CD4-positive, CD25-positive, alpha-beta regulatory T cell (primary cell): ENCODE measurements at regions not wholly inside any gene's neighbourhood (a gene's known extent, or its start where the extent isn't known, plus 50 kb on each side); places are given as distances from the start of the nearest gene placed in this dataset.
"Not testable (repeated sequence)": the region's sequence is repeated elsewhere in the genome, so short reads cannot be mapped to it uniquely, and the experiment has no call there.

Experiments used
- ATAC-seq, 2 donors: fragments of 150-1000 bp; cut with Tn5 transposase; one replicate each; pipeline ENCODE4 v1.10.0; 2021; ENCODE audit warnings: low read depth in 2 of 2, moderate number of reproducible peaks in 2 of 2, moderate library complexity in 1 of 2
- DNase-seq, 3 donors: peaks; one replicate each; pipeline versions ENCODE4 v3.0.0 to v3.0.0-alpha.2; 2012 to 2022; ENCODE audit warnings: mixed read lengths in 1 of 3
- H3K27ac ChIP-seq: one replicate; pipeline ENCODE4 v1.7.0; 2013; ENCODE audit warnings: mild to moderate bottlenecking, low read length; ENCODE audit not compliant: insufficient read depth, poor library complexity, severe bottlenecking
- H3K27me3 ChIP-seq: one replicate; pipeline ENCODE4 v1.7.0; 2013; ENCODE audit warnings: low read length; ENCODE audit not compliant: control insufficient read depth, insufficient read depth
- H3K36me3 ChIP-seq: one replicate; pipeline ENCODE4 v1.7.0; 2013; ENCODE audit warnings: mild to moderate bottlenecking, low read length, moderate library complexity; ENCODE audit not compliant: control insufficient read depth, insufficient read depth
- H3K4me1 ChIP-seq: 2 replicates; pipeline ENCODE4 v1.7.0; 2013; ENCODE audit warnings: mild to moderate bottlenecking, low read length; ENCODE audit not compliant: insufficient read depth, control insufficient read depth, poor library complexity, severe bottlenecking
- H3K4me3 ChIP-seq: one replicate; pipeline ENCODE4 v1.7.0; 2013; ENCODE audit warnings: low read depth, mild to moderate bottlenecking, low read length, moderate library complexity
- H3K9me3 ChIP-seq, 2 experiments: 1 replicate in 1 of 2; 2 replicates in 1 of 2; pipeline ENCODE4 v1.7.0; 2013; ENCODE audit warnings: low read length in 2 of 2, mild to moderate bottlenecking in 1 of 2, moderate library complexity in 1 of 2; ENCODE audit not compliant: control insufficient read depth in 2 of 2
- H3K27ac Mint-ChIP-seq, 3 donors: one replicate each; pipeline ENCODE4 v1.8.0; 2020 to 2022; ENCODE audit warnings: mild to moderate bottlenecking in 3 of 3, mixed read lengths in 3 of 3, moderate library complexity in 2 of 3
- H3K27me3 Mint-ChIP-seq: one replicate; pipeline ENCODE4 v1.8.0; 2022; ENCODE audit warnings: mild to moderate bottlenecking, mixed read lengths
- H3K36me3 Mint-ChIP-seq: one replicate; pipeline ENCODE4 v1.8.0; 2020; ENCODE audit warnings: mixed read lengths
- H3K4me1 Mint-ChIP-seq, 4 donors: one replicate each; pipeline ENCODE4 v1.8.0; 2020 to 2022; ENCODE audit warnings: mixed read lengths in 4 of 4, mild to moderate bottlenecking in 1 of 4
- H3K4me3 Mint-ChIP-seq, 4 donors: one replicate each; pipeline ENCODE4 v1.8.0; 2020 to 2022; ENCODE audit warnings: mild to moderate bottlenecking in 4 of 4, mixed read lengths in 4 of 4, moderate library complexity in 3 of 4
- H3K9me3 Mint-ChIP-seq, 7 donors: one replicate each; pipeline ENCODE4 v1.8.0; 2020 to 2022; ENCODE audit warnings: mixed read lengths in 7 of 7, mild to moderate bottlenecking in 3 of 7, moderate library complexity in 2 of 7

- DNase-seq (no peak), ATAC-seq (no peak)
- Mint-ChIP-seq H3K4me1 (no peaks in the 10 kb centered on the region), H3K9me3 (peaks cover 0 to 9% (median under 1%) of the 10 kb centered on the region in 7 donors), H3K27me3 (no peaks in the 10 kb centered on the region), H3K27ac (no peak overlapping the region), H3K36me3 (no peaks in the 10 kb centered on the region), H3K4me3 (no peak overlapping the region)
- Histone ChIP-seq H3K4me1 (no peaks in the 10 kb centered on the region), H3K27ac (no peak overlapping the region), H3K27me3 (no peaks in the 10 kb centered on the region), H3K36me3 (no peaks in the 10 kb centered on the region), H3K9me3 (no peaks in the 10 kb centered on the region), H3K4me3 (no peak overlapping the region)
Observed at GRCh38 chr7:19970514-19970913, 197.1 kb upstream of the TMEM196 start.

DNA sequence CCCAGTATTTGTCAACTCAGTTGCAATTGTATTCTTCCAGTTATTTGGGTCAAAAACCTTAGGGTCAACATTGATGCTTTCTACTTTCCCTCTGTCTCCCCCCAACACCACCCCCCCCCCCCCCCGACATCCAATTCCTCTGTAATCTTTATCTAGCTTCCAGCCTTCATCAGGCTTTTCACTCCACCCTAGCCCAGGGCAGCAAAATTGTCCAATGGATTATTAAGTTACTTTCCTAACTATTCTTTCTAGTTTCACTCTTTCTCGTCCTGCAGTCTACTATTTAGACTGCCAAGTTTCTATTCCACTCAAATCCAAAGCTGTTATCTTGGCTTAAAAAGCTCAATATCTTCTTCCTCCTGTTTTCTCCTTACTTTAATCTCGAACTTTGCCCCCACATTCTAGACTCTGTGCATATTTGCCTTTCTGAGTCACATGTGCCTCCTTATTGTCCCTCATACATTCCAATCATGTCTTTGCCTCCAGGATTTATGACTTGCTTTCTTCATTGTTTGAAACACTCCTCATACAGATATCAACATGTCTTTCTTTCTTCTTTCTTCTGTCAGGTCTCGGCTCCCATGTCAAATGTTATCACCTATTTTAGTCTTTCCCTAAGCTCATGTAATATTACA lies 196.6 kb upstream of the TMEM196 start:
- H3K4me3 Mint-ChIP-seq = no peak overlapping the region
- DNase-seq (no peak), ATAC-seq (no peak)
- H3K4me1 Mint-ChIP-seq = no peaks in the 10 kb centered on the region
- H3K36me3 Mint-ChIP-seq = no peaks in the 10 kb centered on the region
- no peak overlapping the region for H3K27ac ChIP-seq
- H3K4me1 ChIP-seq = no peaks in the 10 kb centered on the region
- peaks cover 0 to 9% (median 0%) of the 10 kb centered on the region in 7 donors for H3K9me3 Mint-ChIP-seq
- H3K4me3 ChIP-seq = no peak overlapping the region
- H3K27me3 ChIP-seq = no peaks in the 10 kb centered on the region
- H3K27me3 Mint-ChIP-seq = no peaks in the 10 kb centered on the region
- no peak overlapping the region for H3K27ac Mint-ChIP-seq
- no peaks in the 10 kb centered on the region for H3K36me3 ChIP-seq
- no peaks in the 10 kb centered on the region for H3K9me3 ChIP-seq

GRCh38 chr7:19964246-19964645 lies 190.8 kb upstream of the TMEM196 start:
- Histone ChIP-seq H3K36me3 (no peaks in the 10 kb centered on the region), H3K4me1 (no peaks in the 10 kb centered on the region), H3K27me3 (no peaks in the 10 kb centered on the region), H3K27ac (no peak overlapping the region), H3K4me3 (no peak overlapping the region), H3K9me3 (no peaks in the 10 kb centered on the region)
- Mint-ChIP-seq H3K9me3 (peaks cover 0 to 3% (median 0%) of the 10 kb centered on the region in 7 donors), H3K27ac (no peak overlapping the region), H3K4me3 (no peak overlapping the region), H3K27me3 (no peaks in the 10 kb centered on the region), H3K4me1 (no peaks in the 10 kb centered on the region), H3K36me3 (no peaks in the 10 kb centered on the region)
- DNase-seq (no peak), ATAC-seq (no peak)

DNA sequence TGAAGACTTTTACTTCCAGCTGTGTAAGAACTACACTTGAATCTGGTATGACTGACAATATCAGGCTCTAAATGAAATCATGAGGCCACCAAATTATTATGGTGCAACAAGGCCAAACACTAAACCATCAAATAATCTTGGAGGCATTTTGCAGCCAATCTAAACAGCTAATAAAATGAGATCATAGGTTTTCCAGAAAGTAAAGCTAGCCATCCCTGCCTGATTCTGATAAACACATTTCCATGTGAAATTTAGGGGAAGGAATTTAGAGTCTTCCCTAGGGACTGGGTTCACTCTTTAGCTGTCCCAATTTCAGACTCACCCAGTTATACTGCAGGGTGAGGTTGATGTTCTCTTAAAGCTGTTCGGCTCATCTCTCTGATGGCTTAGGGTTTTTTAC lies 190.3 kb upstream of the TMEM196 start:
- Mint-ChIP-seq H3K9me3 (peaks cover 0 to 3% (median 0%) of the 10 kb centered on the region in 7 donors), H3K4me1 (no peaks in the 10 kb centered on the region), H3K27ac (no peak overlapping the region), H3K27me3 (no peaks in the 10 kb centered on the region), H3K4me3 (no peak overlapping the region), H3K36me3 (no peaks in the 10 kb centered on the region)
- Histone ChIP-seq H3K36me3 (no peaks in the 10 kb centered on the region), H3K27me3 (no peaks in the 10 kb centered on the region), H3K27ac (no peak overlapping the region), H3K4me1 (no peaks in the 10 kb centered on the region), H3K4me3 (no peak overlapping the region), H3K9me3 (no peaks in the 10 kb centered on the region)
- no peak for DNase-seq
- ATAC-seq = no peak

GRCh38 chr7:19958309-19958896 lies 185.0 kb upstream of the TMEM196 start:
- no peaks in the 10 kb centered on the region for H3K36me3 ChIP-seq
- ATAC-seq (no peak), DNase-seq (no peak)
- H3K27me3 Mint-ChIP-seq = no peaks in the 10 kb centered on the region
- H3K27me3 ChIP-seq = no peaks in the 10 kb centered on the region
- no peak overlapping the region for H3K4me3 ChIP-seq
- peaks cover 0 to 4% (median under 1%) of the 10 kb centered on the region in 7 donors for H3K9me3 Mint-ChIP-seq
- H3K36me3 Mint-ChIP-seq = no peaks in the 10 kb centered on the region
- no peaks in the 10 kb centered on the region for H3K9me3 ChIP-seq
- H3K27ac Mint-ChIP-seq = no peak overlapping the region
- no peaks in the 10 kb centered on the region for H3K4me1 ChIP-seq
- H3K27ac ChIP-seq = no peak overlapping the region
- H3K4me3 Mint-ChIP-seq = no peak overlapping the region
- H3K4me1 Mint-ChIP-seq = no peaks in the 10 kb centered on the region

- no peaks in the 10 kb centered on the region for H3K27me3 Mint-ChIP-seq
- peaks cover 0 to 2% (median 0%) of the 10 kb centered on the region in 4 donors for H3K4me1 Mint-ChIP-seq
- H3K4me3 ChIP-seq = no peak overlapping the region
- H3K27ac Mint-ChIP-seq = no peak overlapping the region
- H3K27ac ChIP-seq = no peak overlapping the region
- peaks cover 0 to 6% (median 5%) of the 10 kb centered on the region in 7 donors for H3K9me3 Mint-ChIP-seq
- H3K4me3 Mint-ChIP-seq = no peak overlapping the region
- H3K9me3 ChIP-seq = no peaks in the 10 kb centered on the region
- no peaks in the 10 kb centered on the region for H3K36me3 Mint-ChIP-seq
- DNase-seq (no peak), ATAC-seq (no peak)
- H3K4me1 ChIP-seq = no peaks in the 10 kb centered on the region
- no peaks in the 10 kb centered on the region for H3K36me3 ChIP-seq
- no peaks in the 10 kb centered on the region for H3K27me3 ChIP-seq
Observed at GRCh38 chr7:19957664-19958063, 184.2 kb upstream of the TMEM196 start.

GRCh38 chr7:19954166-19954565 lies 180.7 kb upstream of the TMEM196 start:
- not testable (repeated sequence) for H3K4me1 Mint-ChIP-seq, H3K36me3 Mint-ChIP-seq, DNase-seq, H3K9me3 ChIP-seq, H3K36me3 ChIP-seq, H3K4me1 ChIP-seq, H3K4me3 ChIP-seq, H3K4me3 Mint-ChIP-seq, H3K27me3 ChIP-seq, H3K27me3 Mint-ChIP-seq, H3K27ac Mint-ChIP-seq, ATAC-seq, H3K27ac ChIP-seq
- peaks cover 0 to 20% (median 9%) of the 10 kb centered on the region in 7 donors for H3K9me3 Mint-ChIP-seq

DNA sequence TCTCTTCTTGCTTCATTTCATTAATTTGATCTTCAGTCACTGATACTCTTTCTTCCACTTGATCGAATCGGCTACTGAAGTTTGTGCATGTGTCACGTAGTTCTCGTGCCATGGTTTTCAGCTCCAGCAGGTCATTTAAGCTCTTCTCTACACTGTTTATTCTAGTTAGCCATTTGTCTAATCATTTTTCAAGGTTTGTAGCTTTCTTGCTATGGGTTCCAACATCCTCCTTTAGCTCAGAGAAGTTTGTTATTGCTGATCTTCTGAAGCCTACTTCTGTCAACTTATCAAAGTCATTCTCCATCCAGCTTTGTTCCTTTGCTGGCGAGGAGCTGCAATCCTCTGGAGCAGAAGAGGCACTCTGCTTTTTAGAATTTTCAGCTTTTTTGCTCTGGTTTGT lies 180.0 kb upstream of the TMEM196 start:
- H3K27ac Mint-ChIP-seq, H3K27ac ChIP-seq, H3K4me3 Mint-ChIP-seq, ATAC-seq, H3K36me3 ChIP-seq, H3K27me3 ChIP-seq, H3K36me3 Mint-ChIP-seq, DNase-seq, H3K4me3 ChIP-seq, H3K4me1 ChIP-seq, H3K9me3 ChIP-seq, H3K4me1 Mint-ChIP-seq, H3K27me3 Mint-ChIP-seq: not testable (repeated sequence)
- H3K9me3 Mint-ChIP-seq = peaks cover 0 to 25% (median 9%) of the 10 kb centered on the region in 7 donors
